GM12872 (cell line): ENCODE measurements at regions not wholly inside any gene's neighbourhood (a gene's known extent, or its start where the extent isn't known, plus 50 kb on each side); places are given as distances from the start of the nearest gene placed in this dataset.

Source experiments
- CTCF ChIP-seq: IDR thresholded peaks from 3 replicates; pipeline ENCODE4 v1.5.1; 2011; ENCODE audit warnings: low read depth, mild to moderate bottlenecking, low read length, moderate library complexity; ENCODE audit not compliant: insufficient read depth

GRCh38 chr2:120524174-120524573 is 178.2 kb downstream of the INHBB start:
- TF ChIP-seq CTCF, result no peak

- TF ChIP-seq CTCF, result no peak
Measured at GRCh38 chr2:120525056-120526046, 179.4 kb downstream of the INHBB start.

- TF ChIP-seq CTCF, result no peak
Measured at GRCh38 chr2:120526047-120526562, 180.2 kb downstream of the INHBB start.

GRCh38 chr2:120526997-120527945 is 181.3 kb downstream of the INHBB start:
- TF ChIP-seq CTCF, result no peak

GRCh38 chr2:120528051-120528692 is 182.2 kb downstream of the INHBB start:
- TF ChIP-seq CTCF, result no peak

- no peak for TF ChIP-seq CTCF
Measured at GRCh38 chr2:120528693-120529076, 182.7 kb downstream of the INHBB start.
